GM18861 (cell line): ENCODE measurements at regions not wholly inside any gene's neighbourhood (a gene's known extent, or its start where the extent isn't known, plus 50 kb on each side); places are given as distances from the start of the nearest gene placed in this dataset.
A peak's percentile ranks its signal among the peaks of the same experiment; 100 is the strongest.

Experiments
- ATAC-seq: cut with Tn5 transposase; IDR thresholded peaks from one replicate; pipeline ENCODE4 v1.9.1; 2021; ENCODE audit not compliant: unreplicated experiment

- ATAC-seq = no peak
Measured at GRCh38 chr5:168147568-168148360, 143.7 kb upstream of the WWC1 start.

- no peak for ATAC-seq
Measured at GRCh38 chr5:168151041-168151440, 140.4 kb upstream of the WWC1 start.

- ATAC-seq = no peak
Measured at GRCh38 chr5:168152660-168153059, 138.8 kb upstream of the WWC1 start.

GRCh38 chr5:168153263-168153875, 138.1 kb upstream of the WWC1 start:
- no peak for ATAC-seq

- no peak for ATAC-seq
Measured at GRCh38 chr5:168153876-168154270, 137.6 kb upstream of the WWC1 start.

GRCh38 chr5:168155585-168155984, 135.9 kb upstream of the WWC1 start:
- ATAC-seq = no peak

- no peak for ATAC-seq
Measured at GRCh38 chr5:168156170-168156569, 135.3 kb upstream of the WWC1 start.

GRCh38 chr5:168157141-168157540, 134.3 kb upstream of the WWC1 start:
- no peak for ATAC-seq

DNA sequence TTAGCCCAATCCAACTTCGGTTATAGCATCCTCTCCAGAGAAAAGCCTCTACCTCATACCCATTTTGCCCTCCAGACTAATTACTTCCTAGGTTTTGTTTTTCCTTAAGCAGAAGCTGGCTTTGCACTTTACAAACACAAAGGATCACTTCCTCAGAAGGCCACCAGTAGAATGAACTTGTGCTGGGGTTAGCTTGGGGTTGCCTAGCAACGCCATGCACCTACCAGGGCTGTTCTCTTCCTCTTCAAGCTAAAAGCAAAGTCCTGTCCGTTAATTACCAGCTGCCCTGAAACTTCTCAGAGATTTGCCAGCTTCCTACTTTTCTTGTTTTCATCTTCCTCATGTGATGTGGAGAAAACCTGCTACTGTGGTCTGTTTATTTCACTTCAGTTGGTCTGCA, 132.0 kb upstream of the WWC1 start:
- ATAC-seq = peak; percentile 84

DNA sequence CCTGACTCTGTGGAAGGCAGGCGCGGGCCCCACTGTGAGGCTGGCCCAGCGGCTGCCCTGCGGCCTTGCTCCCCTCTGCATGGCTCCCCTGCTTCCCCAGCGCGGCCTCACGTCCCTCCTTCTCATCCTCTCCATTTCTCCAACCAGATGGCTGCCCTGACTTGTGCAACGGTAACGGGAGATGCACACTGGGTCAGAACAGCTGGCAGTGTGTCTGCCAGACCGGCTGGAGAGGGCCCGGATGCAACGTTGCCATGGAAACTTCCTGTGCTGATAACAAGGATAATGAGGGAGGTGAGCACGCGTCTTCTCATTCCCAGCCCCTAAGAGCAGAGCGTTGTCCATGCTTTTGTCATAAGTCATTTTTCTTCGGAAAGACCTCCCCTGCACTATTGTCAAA, 129.0 kb upstream of the WWC1 start:
- no peak for ATAC-seq

GRCh38 chr5:168163966-168164365, 127.5 kb upstream of the WWC1 start:
- ATAC-seq = no peak

DNA sequence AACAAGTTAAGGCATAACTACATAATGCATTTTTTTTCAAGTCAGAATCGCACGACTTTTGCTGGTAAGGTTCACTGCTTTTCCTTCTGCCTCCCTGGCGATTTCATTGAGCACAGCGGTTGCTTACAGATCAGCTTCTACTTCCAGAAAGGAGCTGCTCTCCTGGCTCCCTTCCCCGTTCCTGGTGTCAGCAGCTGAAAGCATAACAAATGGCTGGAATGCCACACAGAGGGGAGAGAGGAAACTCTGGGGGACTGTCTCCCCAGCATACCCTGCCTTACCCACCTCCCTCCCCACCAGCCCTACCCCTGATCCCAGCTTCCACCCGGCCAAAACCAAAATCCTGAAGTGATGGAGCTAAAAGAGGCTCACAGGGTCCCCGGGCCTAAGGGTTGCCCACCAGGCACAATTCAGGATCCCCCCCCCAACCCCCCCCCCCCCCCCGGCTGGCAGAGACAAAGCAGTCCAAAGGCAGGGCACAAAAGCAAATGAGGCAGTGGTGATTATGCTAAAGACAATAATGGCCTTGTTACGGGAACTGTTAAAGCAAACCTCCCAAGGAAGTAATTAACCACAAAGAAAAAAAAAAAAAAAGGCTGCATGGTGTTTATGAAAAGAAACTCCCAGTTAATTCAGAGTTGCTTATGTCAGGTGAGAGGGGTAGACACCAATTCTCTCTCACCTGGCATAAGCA, 126.1 kb upstream of the WWC1 start:
- ATAC-seq = no peak

GRCh38 chr5:168165977-168166376, 125.5 kb upstream of the WWC1 start:
- no peak for ATAC-seq

DNA sequence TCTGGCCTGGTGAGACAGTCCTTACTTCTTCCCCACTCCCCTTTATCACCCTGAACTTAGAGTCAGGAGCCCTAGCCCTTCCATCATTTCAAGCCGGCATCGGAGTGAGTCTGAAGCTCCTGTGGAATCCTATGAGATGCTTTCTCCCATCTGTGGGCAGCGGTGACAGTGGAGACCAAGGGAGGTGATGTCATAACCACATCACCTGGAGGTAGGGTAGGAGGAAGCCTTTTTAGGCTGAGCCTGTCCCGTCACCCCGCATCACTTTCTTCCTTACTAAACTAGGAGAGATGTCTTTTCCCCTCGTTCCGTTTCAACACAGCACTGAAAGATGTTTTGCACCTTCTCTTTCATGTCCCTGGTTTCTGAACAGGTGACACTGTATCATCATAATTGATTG, 124.1 kb upstream of the WWC1 start:
- no peak for ATAC-seq

DNA sequence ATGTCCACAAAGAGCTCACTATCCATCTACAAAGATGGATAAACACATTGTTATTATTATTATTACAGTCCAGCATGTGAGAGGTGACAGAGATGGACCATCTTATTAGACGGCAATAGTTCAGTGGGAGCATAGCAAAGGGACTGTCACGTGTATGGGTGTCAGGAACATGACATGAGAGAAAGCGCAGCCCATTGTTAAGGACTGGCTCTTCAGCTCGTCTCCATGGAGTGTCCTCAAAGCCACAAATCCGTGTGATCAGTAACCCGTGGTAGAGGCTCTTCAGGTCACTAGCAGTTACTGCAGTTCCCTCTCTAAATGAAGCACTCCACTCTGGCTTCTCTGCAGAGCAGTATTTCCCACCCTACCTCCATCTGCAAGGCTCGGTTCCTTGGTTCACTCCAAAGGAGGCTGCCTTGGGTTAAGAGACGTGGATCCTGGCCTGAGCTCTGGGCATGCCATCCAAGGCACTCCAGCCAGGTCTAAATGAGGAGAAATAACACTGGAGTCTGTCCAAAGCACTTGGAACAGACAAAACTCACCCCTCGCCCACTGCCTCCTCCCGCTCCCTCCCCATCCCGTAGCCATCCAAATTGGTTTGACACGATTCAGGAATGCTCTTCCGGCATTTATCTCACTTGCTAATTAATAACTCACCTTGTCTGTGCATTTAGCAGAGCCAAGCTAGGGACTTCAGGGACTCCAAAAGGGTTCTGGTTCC, 122.3 kb upstream of the WWC1 start:
- ATAC-seq = no peak

DNA sequence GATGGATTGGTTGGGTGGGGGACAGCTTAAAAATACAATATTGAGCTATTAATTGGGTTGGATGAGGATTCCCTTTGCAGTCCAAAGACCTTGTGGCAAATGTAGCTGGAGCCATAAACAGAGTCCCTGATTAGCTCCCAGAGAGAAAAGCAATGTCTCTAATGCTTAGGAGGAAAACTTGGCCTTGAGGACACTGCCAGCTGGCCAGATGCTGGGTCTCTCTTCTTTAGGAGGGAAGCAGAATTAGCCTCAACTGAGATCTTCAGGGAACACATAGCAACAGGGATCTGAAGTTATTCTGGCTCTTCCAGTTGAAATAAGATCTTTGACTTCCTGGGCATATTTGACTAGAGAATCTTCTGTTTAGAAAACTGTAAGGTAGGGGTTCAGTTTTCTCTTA, 121.7 kb upstream of the WWC1 start:
- ATAC-seq = no peak

DNA sequence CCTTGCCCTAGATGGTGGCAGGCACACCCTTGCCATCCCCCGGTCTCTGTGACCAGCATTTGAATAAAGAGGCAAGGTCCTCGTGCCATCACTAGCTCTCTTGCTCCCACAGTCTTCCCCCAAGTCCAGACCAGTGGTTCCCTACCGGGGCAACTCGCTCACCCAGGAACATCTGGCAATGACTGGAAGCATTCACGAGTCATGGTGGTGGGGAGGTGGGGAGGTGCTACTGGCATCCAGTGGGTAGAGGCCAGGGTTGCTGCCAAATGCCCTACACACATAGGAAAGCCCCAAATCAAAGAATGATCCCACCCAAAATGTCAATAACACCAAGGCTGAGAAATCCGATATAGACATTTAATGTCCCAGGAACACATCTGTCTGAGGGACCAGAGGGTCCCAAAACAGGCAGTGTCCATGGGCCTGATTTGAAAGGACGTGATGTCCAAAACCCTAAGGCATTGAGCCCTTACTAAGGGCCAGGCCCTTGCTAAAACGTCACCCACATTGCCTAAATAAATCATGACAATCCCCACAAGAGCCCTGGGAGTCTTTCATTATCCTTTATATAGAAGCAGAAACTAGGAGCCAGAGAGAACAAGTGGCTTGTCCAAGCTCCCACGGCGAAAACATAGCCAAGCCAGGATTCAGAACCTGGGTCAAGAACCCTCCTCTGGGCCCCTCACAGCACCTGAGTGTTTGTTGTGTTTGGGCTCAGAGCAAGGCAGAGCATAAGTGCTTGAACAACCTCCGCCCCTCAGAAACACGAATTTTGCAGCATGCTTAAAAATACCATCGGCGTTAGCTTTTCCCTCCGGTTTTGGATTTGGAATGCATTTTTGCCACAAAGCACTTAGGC, 119.3 kb upstream of the WWC1 start:
- ATAC-seq = no peak

- no peak for ATAC-seq
Measured at GRCh38 chr5:168172760-168173223, 118.7 kb upstream of the WWC1 start.

GRCh38 chr5:168174376-168174775, 117.1 kb upstream of the WWC1 start:
- no peak for ATAC-seq

- no peak for ATAC-seq
Measured at GRCh38 chr5:168176251-168176650, 115.2 kb upstream of the WWC1 start.
